H9 (cell line): ENCODE measurements at regions not wholly inside any gene's neighbourhood (a gene's known extent, or its start where the extent isn't known, plus 50 kb on each side); places are given as distances from the start of the nearest gene placed in this dataset.

Experiments used
- DNase-seq: peaks from one replicate; pipeline ENCODE4 v3.0.0-alpha.2; 2017
- H2AFZ ChIP-seq: one replicate; pipeline ENCODE4 v1.6.1; 2013; ENCODE audit warnings: mild to moderate bottlenecking, low read length, control low read depth, moderate library complexity
- H2AK5ac ChIP-seq: 2 replicates; pipeline ENCODE4 v1.6.1; 2013; ENCODE audit warnings: low read length, control low read depth, mixed read lengths; ENCODE audit not compliant: insufficient read length
- H2BK120ac ChIP-seq: one replicate; pipeline ENCODE4 v1.6.1; 2013; ENCODE audit warnings: low read depth, mild to moderate bottlenecking, low read length, control low read depth, inconsistent platforms; ENCODE audit not compliant: poor library complexity, severe bottlenecking
- H2BK12ac ChIP-seq: 2 replicates; pipeline ENCODE4 v1.6.1; 2013; ENCODE audit warnings: low read length, control low read depth, mixed read lengths, low read depth; ENCODE audit not compliant: insufficient read length
- H2BK15ac ChIP-seq: 2 replicates; pipeline ENCODE4 v1.6.1; 2013; ENCODE audit warnings: low read depth, low read length, control low read depth
- H2BK20ac ChIP-seq: one replicate; pipeline ENCODE4 v1.6.1; 2013; ENCODE audit warnings: low read depth, mild to moderate bottlenecking, low read length, control low read depth, inconsistent platforms; ENCODE audit not compliant: poor library complexity, severe bottlenecking
- H2BK5ac ChIP-seq: 2 replicates; pipeline ENCODE4 v1.6.1; 2013; ENCODE audit warnings: low read length, control low read depth, mixed read lengths; ENCODE audit not compliant: insufficient read length
- H3K14ac ChIP-seq: 2 replicates; pipeline ENCODE4 v1.6.1; 2013; ENCODE audit warnings: low read length, control low read depth; ENCODE audit not compliant: insufficient read depth
- H3K18ac ChIP-seq: 2 replicates; pipeline ENCODE4 v1.6.1; 2013; ENCODE audit warnings: low read depth, mild to moderate bottlenecking, mixed read lengths, low read length, control low read depth; ENCODE audit not compliant: insufficient read length
- H3K23ac ChIP-seq: 2 replicates; pipeline ENCODE4 v1.6.1; 2013; ENCODE audit warnings: low read length, control low read depth, mixed read lengths, low read depth; ENCODE audit not compliant: insufficient read length
- H3K23me2 ChIP-seq: 2 replicates; pipeline ENCODE4 v1.6.1; 2013; ENCODE audit warnings: low read depth, mild to moderate bottlenecking, mixed read lengths, low read length, control low read depth; ENCODE audit not compliant: insufficient read length, poor library complexity, severe bottlenecking
- H3K27ac ChIP-seq: 2 replicates; pipeline ENCODE4 v1.5.1; 2013; ENCODE audit warnings: low read length, control low read depth, mixed read lengths, low read depth; ENCODE audit not compliant: insufficient read length
- H3K27me3 ChIP-seq: 2 replicates; pipeline ENCODE4 v1.6.1; 2013; ENCODE audit warnings: low read length, control low read depth, inconsistent platforms; ENCODE audit not compliant: insufficient read depth
- H3K4ac ChIP-seq: 2 replicates; pipeline ENCODE4 v1.6.1; 2013; ENCODE audit warnings: low read depth, mild to moderate bottlenecking, control low read depth, inconsistent platforms, low read length, moderate library complexity
- H3K4me1 ChIP-seq: 2 replicates; pipeline ENCODE4 v1.6.1; 2013; ENCODE audit warnings: low read length, control low read depth, inconsistent platforms; ENCODE audit not compliant: insufficient read depth
- H3K4me2 ChIP-seq: 2 replicates; pipeline ENCODE4 v1.6.1; 2013; ENCODE audit warnings: low read length, control low read depth, mixed read lengths; ENCODE audit not compliant: insufficient read length, insufficient read depth
- H3K56ac ChIP-seq: 2 replicates; pipeline ENCODE4 v1.6.1; 2013; ENCODE audit warnings: low read depth, mild to moderate bottlenecking, mixed read lengths, low read length, control low read depth; ENCODE audit not compliant: insufficient read length
- H3K79me1 ChIP-seq: 2 replicates; pipeline ENCODE4 v1.6.1; 2013; ENCODE audit warnings: low read depth, mild to moderate bottlenecking, moderate library complexity, low read length, control low read depth, inconsistent platforms; ENCODE audit not compliant: insufficient read depth, poor library complexity, severe bottlenecking
- H3K79me2 ChIP-seq: 2 replicates; pipeline ENCODE4 v1.6.1; 2013; ENCODE audit warnings: low read length, control low read depth, inconsistent platforms; ENCODE audit not compliant: insufficient read depth
- H3K9ac ChIP-seq: 2 replicates; pipeline ENCODE4 v1.6.1; 2013; ENCODE audit warnings: low read length, control low read depth, mixed read lengths; ENCODE audit not compliant: insufficient read length; ENCODE audit errors: extremely low read depth
- H3K9me3 ChIP-seq: one replicate; pipeline ENCODE4 v1.6.1; 2013; ENCODE audit warnings: low read depth, low read length, inconsistent platforms; ENCODE audit not compliant: control insufficient read depth
- H3T11ph ChIP-seq: one replicate; pipeline ENCODE4 v1.6.1; 2013; ENCODE audit warnings: mild to moderate bottlenecking, low read length, control low read depth, inconsistent platforms
- H4K20me1 ChIP-seq: one replicate; pipeline ENCODE4 v1.6.1; 2013; ENCODE audit not compliant: control insufficient read depth, insufficient read length, insufficient read depth
- H4K5ac ChIP-seq: 2 replicates; pipeline ENCODE4 v1.6.1; 2013; ENCODE audit warnings: low read depth, mild to moderate bottlenecking, mixed read lengths, low read length, control low read depth; ENCODE audit not compliant: insufficient read length
- H4K8ac ChIP-seq: replicated peaks from 2 replicates; pipeline ENCODE4 v1.6.1; 2013; ENCODE audit warnings: low read length, control low read depth, mixed read lengths, low read depth; ENCODE audit not compliant: insufficient read length
- H4K91ac ChIP-seq: 2 replicates; pipeline ENCODE4 v1.6.1; 2013; ENCODE audit warnings: low read depth, mild to moderate bottlenecking, moderate library complexity, mixed read lengths, low read length, control low read depth; ENCODE audit not compliant: insufficient read length
- H3K27ac Mint-ChIP-seq, 3 experiments: 2 replicates in 2 of 3; 3 replicates in 1 of 3; pipeline ENCODE4 v1.8.0; 2020 to 2021; ENCODE audit warnings: mixed read lengths in 3 of 3, mild to moderate bottlenecking in 1 of 3, moderate library complexity in 1 of 3
- H3K27me3 Mint-ChIP-seq: 2 replicates; pipeline ENCODE4 v1.8.0; 2021; ENCODE audit warnings: low read depth, mild to moderate bottlenecking, moderate library complexity, mixed read lengths
- H3K36me3 Mint-ChIP-seq, 3 experiments: 2 replicates in 2 of 3; 3 replicates in 1 of 3; pipeline ENCODE4 v1.8.0; 2020 to 2021; ENCODE audit warnings: low read depth in 3 of 3, mixed read lengths in 3 of 3; ENCODE audit not compliant: insufficient read depth in 1 of 3
- H3K4me1 Mint-ChIP-seq, 2 experiments: 2 replicates each; pipeline ENCODE4 v1.8.0; 2020; ENCODE audit warnings: mixed read lengths in 2 of 2
- H3K4me3 Mint-ChIP-seq, 2 experiments: 2 replicates in 1 of 2; 3 replicates in 1 of 2; pipeline ENCODE4 v1.8.0; 2020 to 2021; ENCODE audit warnings: mild to moderate bottlenecking in 2 of 2, mixed read lengths in 2 of 2, moderate library complexity in 1 of 2
- H3K9me3 Mint-ChIP-seq, 2 experiments: 2 replicates in 1 of 2; 3 replicates in 1 of 2; pipeline ENCODE4 v1.8.0; 2020; ENCODE audit warnings: mild to moderate bottlenecking in 2 of 2, mixed read lengths in 2 of 2, moderate library complexity in 1 of 2
- CTCF ChIP-seq: fragments of 200-600 bp; sonication (generic); conservative IDR thresholded peaks from 3 replicates; pipeline ENCODE4 v1.8.0; 2021; ENCODE audit warnings: antibody characterized with exemption, mild to moderate bottlenecking
- WGBS: extraction: QIAGEN DNeasy Blood & Tissue Kit; methylation state at CpG from one replicate; pipeline ENCODE4 v1.1.7; 2013; ENCODE audit warnings: missing lambda C conversion rate, low lambda C conversion rate, mixed read lengths; ENCODE audit not compliant: insufficient read length; ENCODE audit errors: extremely low coverage; 5-methylcytosine and 5-hydroxymethylcytosine counted together

- WGBS: no CpG with 5 or more reads among the region's 33 CpGs
- no peaks in the 10 kb centered on the region for H3K79me2 ChIP-seq
- H2AFZ ChIP-seq: no peak overlapping the region
- Mint-ChIP-seq H3K36me3 (no peaks in the 10 kb centered on the region), H3K27me3 (no peaks in the 10 kb centered on the region; the same call in none of the 2 replicates), H3K4me3 (no peak overlapping the region), H3K9me3 (peaks cover 0 to 2% of the 10 kb centered on the region in 2 experiments; a peak in 1 of 5 replicates), H3K27ac (peak overlapping the region in 1 of 3 experiments; percentile 15; a peak in 1 of 7 replicates), H3K4me1 (0 out of 4 replicates have a peak, but pooled peaks cover 0 to 2% of the 10 kb centered on the region in 2 experiments)
- no peak overlapping the region for H3K56ac ChIP-seq
- H4K8ac ChIP-seq: no peak overlapping the region
- no peak overlapping the region for H3T11ph ChIP-seq
- H3K4me2 ChIP-seq: no peak overlapping the region
- H4K5ac ChIP-seq: no peak overlapping the region
- no peak overlapping the region for H2BK120ac ChIP-seq
- H3K27me3 ChIP-seq: no peaks in the 10 kb centered on the region
- H4K20me1 ChIP-seq: no peaks in the 10 kb centered on the region
- no peak overlapping the region for H3K27ac ChIP-seq
- H3K23me2 ChIP-seq: no peaks in the 10 kb centered on the region
- no peaks in the 10 kb centered on the region for H3K79me1 ChIP-seq
- no peak overlapping the region for H3K18ac ChIP-seq
- H2BK5ac ChIP-seq: no peak overlapping the region
- H3K23ac ChIP-seq: no peak overlapping the region
- no peak overlapping the region for H2AK5ac ChIP-seq
- H3K14ac ChIP-seq: no peak overlapping the region
- DNase-seq: no peak
- no peaks in the 10 kb centered on the region for H3K9me3 ChIP-seq
- no peak overlapping the region for H4K91ac ChIP-seq
- no peak overlapping the region for H2BK12ac ChIP-seq
- no peak for TF ChIP-seq CTCF
- no peak overlapping the region for H2BK20ac ChIP-seq
- no peak overlapping the region for H2BK15ac ChIP-seq
- H3K4me1 ChIP-seq: no peaks in the 10 kb centered on the region
- H3K9ac ChIP-seq: no peak overlapping the region
- no peak overlapping the region for H3K4ac ChIP-seq
Measured at GRCh38 chr18:78390952-78391348, 588.7 kb upstream of the SALL3 start.
